GM18867 (cell line): ENCODE measurements at regions not wholly inside any gene's neighbourhood (a gene's known extent, or its start where the extent isn't known, plus 50 kb on each side); places are given as distances from the start of the nearest gene placed in this dataset.
"Not testable (repeated sequence)": the region's sequence is repeated elsewhere in the genome, so short reads cannot be mapped to it uniquely, and the experiment has no call there.

ENCODE experiments used
- ATAC-seq: cut with Tn5 transposase; IDR thresholded peaks from one replicate; pipeline ENCODE4 v1.9.1; 2021; ENCODE audit warnings: mild to moderate bottlenecking, moderate library complexity; ENCODE audit not compliant: unreplicated experiment

DNA sequence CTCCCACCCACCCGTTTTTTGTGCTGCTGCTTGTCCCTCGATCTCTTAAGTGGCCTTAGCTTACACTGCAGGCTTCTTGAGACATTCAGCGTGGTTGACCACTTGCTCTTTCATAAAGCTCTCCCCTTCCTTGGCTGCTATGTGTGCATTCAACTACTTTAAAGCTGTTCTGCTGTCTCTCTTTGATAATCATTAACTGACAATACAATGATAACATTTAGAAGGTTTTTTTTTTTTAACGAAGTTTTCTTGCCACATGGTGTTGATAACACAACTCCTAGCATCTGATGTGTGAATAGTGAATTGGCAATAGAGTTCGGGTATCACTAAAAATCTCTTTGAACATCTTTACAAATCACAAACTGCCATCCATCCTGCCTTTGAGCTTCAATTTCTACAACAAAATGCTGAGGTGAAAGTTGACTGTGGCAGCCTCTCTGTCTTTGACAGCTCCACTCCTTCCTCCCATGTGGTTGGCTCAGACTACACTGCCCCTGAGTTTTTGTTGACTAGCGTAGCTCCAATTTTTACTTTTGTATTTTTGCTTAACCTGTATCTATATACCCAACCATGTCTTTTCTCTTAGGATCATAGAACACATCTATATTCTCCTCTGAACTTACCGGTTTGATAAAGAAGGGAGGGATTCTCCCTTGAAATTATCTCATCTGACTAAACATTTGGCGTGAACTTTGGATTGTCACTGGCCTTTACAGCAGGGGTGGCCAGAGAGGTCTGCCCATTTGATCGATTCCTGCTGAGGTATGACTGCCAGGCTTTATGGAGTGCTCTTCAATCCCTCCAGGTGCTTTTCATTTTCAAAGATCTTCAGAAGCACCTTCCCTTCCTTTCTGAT lies 409.4 kb upstream of the CD180 start:
- no peak for ATAC-seq

- no peak for ATAC-seq
Observed at GRCh38 chr5:67591491-67591890, 394.9 kb upstream of the CD180 start.

DNA sequence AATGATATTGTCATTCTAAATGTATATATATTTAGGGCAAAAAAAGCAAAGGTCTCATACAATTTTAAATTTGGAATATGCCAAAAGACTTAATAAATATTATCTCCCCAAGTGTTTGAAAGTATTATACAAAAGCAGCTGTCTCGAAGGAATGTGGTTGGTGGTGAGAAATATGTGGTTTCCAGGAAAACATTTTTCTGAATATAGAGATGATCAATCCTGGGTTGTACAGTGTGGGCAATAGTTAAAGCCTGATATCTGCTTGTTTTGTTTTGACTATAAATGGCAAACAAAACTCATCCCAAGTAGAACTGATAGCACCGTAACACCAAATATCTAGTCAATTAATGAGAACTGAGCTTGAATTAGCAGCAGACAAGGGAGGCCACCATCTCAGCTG lies 391.8 kb upstream of the CD180 start:
- ATAC-seq: no peak

DNA sequence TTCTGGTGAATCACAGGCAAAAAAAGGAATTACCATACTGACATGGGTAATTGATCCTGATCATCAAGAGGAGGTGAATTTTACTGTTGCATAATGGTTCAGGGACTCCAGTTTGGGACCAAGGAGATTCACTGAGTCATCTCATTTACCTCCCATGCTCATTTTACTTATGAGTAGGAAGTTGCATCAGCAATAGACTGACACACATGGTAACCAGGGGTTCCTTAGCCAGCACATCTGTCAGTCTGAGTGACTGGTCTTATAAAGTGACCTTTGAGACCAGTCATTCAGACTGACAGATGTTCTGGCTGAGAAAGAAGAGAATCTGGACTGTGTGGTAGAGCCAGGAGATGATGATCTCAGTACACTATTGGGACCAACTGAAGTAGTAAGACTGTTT lies 384.6 kb upstream of the CD180 start:
- ATAC-seq: no peak

GRCh38 chr5:67578011-67578410 lies 381.4 kb upstream of the CD180 start:
- ATAC-seq: no peak

DNA sequence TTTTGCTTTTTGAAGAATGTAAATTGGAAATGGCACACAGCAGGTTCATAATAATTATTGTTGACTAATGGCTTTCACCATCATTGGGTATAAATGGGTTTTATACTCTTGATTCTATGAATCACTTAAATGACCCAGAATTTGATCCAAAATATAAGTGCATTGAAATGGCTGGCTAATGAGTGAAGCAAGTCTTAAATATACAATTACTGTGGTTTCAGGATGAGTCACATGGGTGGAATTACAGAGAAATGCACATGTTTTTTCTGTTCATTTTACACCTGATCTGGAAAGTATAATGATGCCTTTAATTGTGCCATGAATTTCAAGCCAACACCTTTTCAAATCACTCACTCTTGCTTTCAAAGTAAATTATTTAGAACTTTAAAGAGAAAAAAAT lies 380.8 kb upstream of the CD180 start:
- ATAC-seq: no peak

GRCh38 chr5:67576112-67576511 lies 379.5 kb upstream of the CD180 start:
- no peak for ATAC-seq

- no peak for ATAC-seq
Observed at GRCh38 chr5:67575087-67575486, 378.5 kb upstream of the CD180 start.

DNA sequence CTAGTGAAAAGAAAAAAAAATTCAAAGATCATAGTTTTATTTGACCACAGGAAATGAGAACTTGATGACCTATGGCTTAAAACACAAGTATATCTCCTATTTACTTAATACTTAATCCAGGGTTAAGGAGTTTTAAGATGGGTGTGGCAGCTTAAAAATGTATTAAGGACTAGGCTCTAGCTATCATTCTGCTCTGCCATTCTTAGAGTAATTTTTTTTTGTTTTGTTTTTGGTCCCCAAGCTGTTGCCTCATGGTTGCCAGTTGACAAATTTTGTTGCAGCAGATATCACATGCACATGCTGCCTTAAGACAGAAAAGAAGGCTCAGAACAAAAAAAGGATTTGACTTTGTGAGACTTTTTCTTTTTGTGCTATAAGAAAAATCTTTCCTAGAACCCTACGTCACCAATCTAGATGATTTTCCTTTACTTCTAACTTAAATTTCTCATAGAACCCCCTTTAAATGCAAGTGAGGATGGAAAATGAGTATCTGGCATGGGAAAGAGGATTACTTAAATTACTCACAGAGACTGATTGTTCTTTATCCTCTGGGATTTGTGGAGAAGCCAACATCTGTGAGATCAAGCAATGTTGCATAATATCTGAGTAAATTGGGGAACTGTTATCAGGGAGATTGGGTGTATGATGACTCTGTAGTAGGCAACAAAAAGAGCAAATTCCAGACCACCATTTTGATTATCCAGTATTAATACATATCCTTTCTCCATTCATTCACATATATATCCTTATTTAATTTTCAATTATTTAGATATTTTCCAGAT lies 364.7 kb upstream of the CD180 start:
- ATAC-seq: no peak

GRCh38 chr5:67552773-67553172 lies 356.2 kb upstream of the CD180 start:
- no peak for ATAC-seq

- no peak for ATAC-seq
Observed at GRCh38 chr5:67549947-67550346, 353.3 kb upstream of the CD180 start.

DNA sequence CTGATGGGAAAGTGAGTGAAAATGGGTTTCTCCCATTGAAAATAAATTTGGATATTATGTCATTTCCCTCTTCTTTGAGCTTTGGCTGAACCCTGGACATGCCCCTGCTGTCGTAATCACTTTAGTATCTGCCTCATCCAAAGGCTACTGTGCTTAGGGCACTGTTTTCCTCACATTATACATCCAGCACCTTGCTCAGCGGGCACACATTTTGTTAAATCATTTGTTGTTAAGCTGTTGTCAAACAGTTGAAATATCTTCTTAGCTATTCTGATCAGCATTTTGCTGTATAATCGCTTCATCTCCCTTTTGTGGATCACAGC lies 352.7 kb upstream of the CD180 start:
- no peak for ATAC-seq

DNA sequence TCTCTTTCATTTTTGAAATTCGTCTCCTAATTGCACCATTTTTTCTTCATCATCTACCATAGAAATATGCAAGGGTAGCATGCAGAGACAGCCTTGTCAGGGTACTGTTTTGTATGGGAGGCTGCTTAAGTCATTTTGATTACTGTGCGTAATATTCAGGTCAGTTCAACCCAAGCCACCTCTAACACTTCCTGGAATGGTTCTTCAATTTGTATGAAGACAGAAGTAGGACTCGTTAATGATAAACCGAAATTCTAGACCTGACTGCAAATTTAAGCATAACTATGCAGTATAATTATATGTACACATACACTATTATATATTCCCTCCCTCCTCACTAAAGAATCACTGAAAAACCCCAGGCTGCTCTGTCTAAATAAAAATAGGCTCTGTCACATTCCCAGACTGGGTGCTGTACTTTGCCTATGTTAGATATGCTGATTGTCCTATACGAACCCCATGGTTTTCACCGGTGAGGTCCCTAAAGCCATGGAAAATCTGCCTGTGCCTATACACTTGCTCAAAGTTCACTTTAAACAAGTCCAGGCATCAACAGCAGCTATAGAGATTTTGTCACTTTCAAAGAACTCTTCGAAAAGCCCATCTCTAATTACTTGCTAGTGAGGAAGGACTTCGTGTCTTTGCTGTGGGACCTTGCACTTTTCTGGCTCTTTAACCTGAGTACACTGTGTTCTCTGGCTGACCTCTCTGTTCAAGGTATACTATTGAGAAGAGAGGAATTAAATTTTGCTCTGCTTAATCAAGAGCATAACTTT lies 352.1 kb upstream of the CD180 start:
- no peak for ATAC-seq

GRCh38 chr5:67547682-67548081 lies 351.1 kb upstream of the CD180 start:
- no peak for ATAC-seq

DNA sequence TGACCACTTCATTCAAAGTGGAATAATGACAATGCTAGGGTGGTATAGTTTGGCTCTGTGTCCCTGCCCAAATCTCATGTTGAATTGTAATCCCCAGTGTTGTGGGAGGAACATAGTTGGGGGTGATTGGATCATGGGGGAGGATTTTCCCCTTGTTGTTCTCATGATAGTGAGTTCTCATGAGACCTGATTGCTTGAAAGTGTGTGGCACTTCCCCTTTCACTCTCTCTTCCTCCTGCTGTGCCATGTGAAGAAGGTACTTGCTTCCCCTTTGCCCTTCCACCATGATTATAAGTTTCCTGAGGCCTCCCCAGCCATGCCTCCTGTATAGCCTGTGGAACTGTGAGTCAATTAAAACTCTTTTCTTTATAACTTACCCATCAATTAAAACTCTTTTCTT lies 348.3 kb upstream of the CD180 start:
- ATAC-seq: not testable (repeated sequence)

- no peak for ATAC-seq
Observed at GRCh38 chr5:67543720-67544270, 347.2 kb upstream of the CD180 start.

DNA sequence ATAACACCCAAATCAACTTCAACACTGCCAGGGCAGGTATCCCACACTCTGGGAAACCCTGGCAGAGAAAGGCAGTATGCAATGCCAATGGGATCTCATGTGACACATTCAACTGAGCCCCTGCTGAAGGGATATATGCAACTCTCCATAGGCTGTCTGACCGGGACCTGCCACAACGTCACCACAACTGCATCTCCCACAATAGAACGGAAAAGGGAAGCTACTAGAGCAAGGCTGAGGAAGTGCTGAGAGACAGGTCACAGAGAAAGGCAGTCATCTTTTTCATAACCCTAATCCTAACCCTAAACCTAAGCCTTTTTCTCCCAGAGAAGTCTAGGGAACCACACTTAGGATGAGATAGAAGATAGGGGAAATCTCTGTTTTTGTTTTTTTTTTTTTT lies 345.9 kb upstream of the CD180 start:
- no peak for ATAC-seq

DNA sequence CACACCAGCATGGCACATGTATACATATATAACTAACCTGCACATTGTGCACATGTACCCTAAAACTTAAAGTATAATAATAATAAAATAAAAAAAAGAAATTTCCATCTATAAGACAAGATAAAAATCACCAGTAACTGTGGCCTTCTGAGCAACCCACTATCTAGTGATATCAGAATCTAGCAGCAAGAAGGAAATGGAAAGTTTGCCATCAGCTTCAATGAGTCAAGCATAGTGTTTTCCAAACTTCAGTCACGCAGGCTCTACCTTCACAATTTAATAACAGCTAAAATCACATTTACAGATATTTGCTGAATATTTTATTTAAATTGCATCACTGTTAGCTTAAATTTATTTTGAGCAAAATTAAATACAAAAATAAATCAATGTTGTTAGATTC lies 345.3 kb upstream of the CD180 start:
- no peak for ATAC-seq

GRCh38 chr5:67538855-67539506 lies 342.4 kb upstream of the CD180 start:
- ATAC-seq: no peak

- no peak for ATAC-seq
Observed at GRCh38 chr5:67537439-67538148, 341.0 kb upstream of the CD180 start.
